A673 (cell line): ENCODE measurements at regions not wholly inside any gene's neighbourhood (a gene's known extent, or its start where the extent isn't known, plus 50 kb on each side); places are given as distances from the start of the nearest gene placed in this dataset.

Experiments
- BruUV-seq: library from RNA; stranded (reverse); fragments of 400-500 nt; replicated peaks from 2 replicates; lab custom pipeline; 2021; lab: Mats Ljungman, UMichigan
- CTCF ChIA-PET: fragments of 300-600 bp; sonication (Branson Sonifier 250); formaldehyde crosslinking; loops from one replicate; lab custom pipeline; 2022; ENCODE audit warnings: antibody characterized with exemption; lab: Charles Lee
- POLR2A ChIA-PET: fragments of 300-600 bp; sonication (Branson Sonifier 250); formaldehyde crosslinking; loops from one replicate; lab custom pipeline; 2022; ENCODE audit warnings: antibody characterized with exemption; ENCODE audit not compliant: low non-redundant PET; lab: Charles Lee
- DNase-seq: peaks from one replicate; pipeline ENCODE4 v3.0.0-alpha.2; 2015; ENCODE audit warnings: low spot score
- H3K27ac ChIP-seq: fragments of 200-600 bp; sonication (generic); 2 replicates; pipeline ENCODE4 v1.5.1; 2016; ENCODE audit warnings: mixed run types, low read depth, mild to moderate bottlenecking, mixed read lengths, antibody characterized with exemption, low read length; ENCODE audit not compliant: poor library complexity, severe bottlenecking
- H3K27me3 ChIP-seq: fragments of 200-600 bp; sonication (generic); replicated peaks from 2 replicates; pipeline ENCODE4 v1.6.1; 2017; ENCODE audit warnings: mixed run types, low read depth, mild to moderate bottlenecking, mixed read lengths, antibody characterized with exemption, low read length; ENCODE audit not compliant: insufficient read depth, poor library complexity
- H3K36me3 ChIP-seq: fragments of 200-600 bp; sonication (generic); 2 replicates; pipeline ENCODE4 v1.6.1; 2016; ENCODE audit warnings: mixed run types, mild to moderate bottlenecking, mixed read lengths, antibody characterized with exemption, low read length; ENCODE audit not compliant: insufficient read depth, poor library complexity, severe bottlenecking
- H3K4me1 ChIP-seq: fragments of 200-600 bp; sonication (generic); 2 replicates; pipeline ENCODE4 v1.6.1; 2017; ENCODE audit warnings: mixed run types, mild to moderate bottlenecking, mixed read lengths, antibody characterized with exemption, low read length; ENCODE audit not compliant: insufficient read depth, poor library complexity, severe bottlenecking
- H3K4me3 ChIP-seq: fragments of 200-600 bp; sonication (generic); 2 replicates; pipeline ENCODE4 v1.5.1; 2016; ENCODE audit warnings: low read depth, mixed run types, mild to moderate bottlenecking, mixed read lengths, low read length; ENCODE audit not compliant: poor library complexity, severe bottlenecking
- H3K9me3 ChIP-seq: fragments of 200-600 bp; sonication (generic); 2 replicates; pipeline ENCODE4 v1.6.1; 2016; ENCODE audit warnings: mixed run types, low read depth, mild to moderate bottlenecking, mixed read lengths, antibody characterized with exemption, low read length; ENCODE audit not compliant: poor library complexity, severe bottlenecking
- EZH2 ChIP-seq: fragments of 200-600 bp; sonication (generic); IDR thresholded peaks from 2 replicates; pipeline ENCODE4 v1.6.1; 2017; ENCODE audit warnings: borderline replicate concordance, low read depth, mild to moderate bottlenecking, mixed read lengths, antibody characterized with exemption, low read length; ENCODE audit not compliant: poor library complexity, severe bottlenecking
- intact Hi-C: fragments of 100-400 bp; cut with micrococcal nuclease; formaldehyde crosslinking; loops from one replicate; pipeline ENCODE4 v1.10.0; 2022; ENCODE audit not compliant: unreplicated experiment
- TF ChIP-seq, protein P1 (sequence below): fragments of 300-800, 200-600 bp; sonication (generic); conservative IDR thresholded peaks from 2 replicates; pipeline ENCODE4 v1.5.1; 2017; ENCODE audit warnings: low read depth, mild to moderate bottlenecking, antibody characterized with exemption, low read length, moderate library complexity, mixed read lengths

- Histone ChIP-seq H3K36me3 (no peaks in the 10 kb centered on the region), H3K27ac (no peak overlapping the region), H3K9me3 (peaks cover 5% of the 10 kb centered on the region), H3K27me3 (no peaks in the 10 kb centered on the region), H3K4me3 (no peak overlapping the region), H3K4me1 (no peaks in the 10 kb centered on the region)
- no TSS peak for BruUV-seq
- no peak for DNase-seq
- POLR2A ChIA-PET, result no interaction called here
- CTCF ChIA-PET, result no interaction called here
- intact Hi-C loops, result no loop called here
- TF ChIP-seq, protein P1, sequence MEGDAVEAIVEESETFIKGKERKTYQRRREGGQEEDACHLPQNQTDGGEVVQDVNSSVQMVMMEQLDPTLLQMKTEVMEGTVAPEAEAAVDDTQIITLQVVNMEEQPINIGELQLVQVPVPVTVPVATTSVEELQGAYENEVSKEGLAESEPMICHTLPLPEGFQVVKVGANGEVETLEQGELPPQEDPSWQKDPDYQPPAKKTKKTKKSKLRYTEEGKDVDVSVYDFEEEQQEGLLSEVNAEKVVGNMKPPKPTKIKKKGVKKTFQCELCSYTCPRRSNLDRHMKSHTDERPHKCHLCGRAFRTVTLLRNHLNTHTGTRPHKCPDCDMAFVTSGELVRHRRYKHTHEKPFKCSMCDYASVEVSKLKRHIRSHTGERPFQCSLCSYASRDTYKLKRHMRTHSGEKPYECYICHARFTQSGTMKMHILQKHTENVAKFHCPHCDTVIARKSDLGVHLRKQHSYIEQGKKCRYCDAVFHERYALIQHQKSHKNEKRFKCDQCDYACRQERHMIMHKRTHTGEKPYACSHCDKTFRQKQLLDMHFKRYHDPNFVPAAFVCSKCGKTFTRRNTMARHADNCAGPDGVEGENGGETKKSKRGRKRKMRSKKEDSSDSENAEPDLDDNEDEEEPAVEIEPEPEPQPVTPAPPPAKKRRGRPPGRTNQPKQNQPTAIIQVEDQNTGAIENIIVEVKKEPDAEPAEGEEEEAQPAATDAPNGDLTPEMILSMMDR, result no peak
- TF ChIP-seq EZH2, result no peak
Measured at GRCh38 chr6:23073821-23074220, 504.5 kb downstream of the HDGFL1 start.

GRCh38 chr6:23077772-23078171 lies 508.4 kb downstream of the HDGFL1 start:
- H3K9me3 ChIP-seq, result peaks cover 5% of the 10 kb centered on the region
- no peaks in the 10 kb centered on the region for H3K36me3 ChIP-seq
- no TSS peak for BruUV-seq
- POLR2A ChIA-PET, result interaction anchor here (0.7 kb wide), 1 partner anchor 32 kb away, joined by 3 read pairs; no protein-coding TSS in a partner anchor
- TF ChIP-seq, protein P1, result no peak
- TF ChIP-seq EZH2, result no peak
- H3K4me1 ChIP-seq, result no peaks in the 10 kb centered on the region
- no peak overlapping the region for H3K4me3 ChIP-seq
- intact Hi-C loops, result no loop called here
- H3K27me3 ChIP-seq, result no peaks in the 10 kb centered on the region
- no peak overlapping the region for H3K27ac ChIP-seq
- CTCF ChIA-PET, result no interaction called here
- DNase-seq, result no peak

DNA sequence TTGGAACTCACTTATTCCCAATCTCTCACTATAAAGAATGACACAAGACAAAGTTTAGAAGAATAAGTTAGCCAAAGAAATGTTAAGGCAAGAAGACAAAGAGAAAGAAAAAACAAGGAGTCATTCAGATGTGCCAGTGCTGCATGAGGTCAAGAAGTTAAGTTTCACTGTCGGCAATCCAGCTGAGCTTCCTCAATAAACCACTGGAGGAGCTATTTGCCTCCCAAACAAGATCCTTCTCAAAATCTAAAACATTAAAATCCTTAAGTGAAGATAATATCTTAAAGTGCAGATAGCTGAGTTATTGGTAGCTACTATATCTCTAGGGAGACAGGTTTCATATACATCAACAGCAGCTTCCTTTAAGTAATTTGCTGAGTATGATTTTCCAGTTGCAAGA lies 512.3 kb downstream of the HDGFL1 start:
- POLR2A ChIA-PET, result no interaction called here
- DNase-seq, result no peak
- Histone ChIP-seq H3K9me3 (no peaks in the 10 kb centered on the region), H3K36me3 (no peaks in the 10 kb centered on the region), H3K4me1 (no peaks in the 10 kb centered on the region), H3K27me3 (no peaks in the 10 kb centered on the region), H3K27ac (no peak overlapping the region), H3K4me3 (no peak overlapping the region)
- BruUV-seq, result no TSS peak
- intact Hi-C loops, result no loop called here
- CTCF ChIA-PET, result no interaction called here
- TF ChIP-seq, protein P1, result peak; percentile 45; the same call in 1 of the 2 replicates
- no peak for TF ChIP-seq EZH2
